HG02981 (cell line): ENCODE measurements at regions not wholly inside any gene's neighbourhood (a gene's known extent, or its start where the extent isn't known, plus 50 kb on each side); places are given as distances from the start of the nearest gene placed in this dataset.

Experiments used
- ATAC-seq: cut with Tn5 transposase; IDR thresholded peaks from one replicate; pipeline ENCODE4 v1.9.1; 2021; ENCODE audit warnings: mild to moderate bottlenecking, moderate library complexity; ENCODE audit not compliant: unreplicated experiment

DNA sequence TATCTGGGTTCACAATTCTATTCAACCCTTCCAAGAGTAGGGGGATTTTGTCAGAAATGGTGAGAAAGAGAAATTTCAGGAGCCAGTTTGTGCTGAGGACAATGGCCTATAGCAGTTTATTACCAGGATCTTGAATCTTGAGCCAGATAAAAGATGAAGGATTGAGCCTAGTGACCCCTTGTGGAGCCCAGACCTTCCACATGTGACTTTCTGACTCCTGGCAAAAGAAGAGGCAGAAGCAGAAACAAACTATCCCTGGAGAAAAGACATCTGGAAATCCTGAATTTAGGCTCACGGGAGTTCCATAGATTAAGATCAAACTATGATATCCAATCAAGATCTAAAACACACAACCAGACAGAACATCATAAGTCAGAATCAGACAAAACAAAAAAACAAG lies 60.9 kb upstream of the CHRM2 start:
- ATAC-seq = no peak

- ATAC-seq = no peak
Observed at GRCh38 chr7:136803028-136803427, 65.4 kb upstream of the CHRM2 start.

DNA sequence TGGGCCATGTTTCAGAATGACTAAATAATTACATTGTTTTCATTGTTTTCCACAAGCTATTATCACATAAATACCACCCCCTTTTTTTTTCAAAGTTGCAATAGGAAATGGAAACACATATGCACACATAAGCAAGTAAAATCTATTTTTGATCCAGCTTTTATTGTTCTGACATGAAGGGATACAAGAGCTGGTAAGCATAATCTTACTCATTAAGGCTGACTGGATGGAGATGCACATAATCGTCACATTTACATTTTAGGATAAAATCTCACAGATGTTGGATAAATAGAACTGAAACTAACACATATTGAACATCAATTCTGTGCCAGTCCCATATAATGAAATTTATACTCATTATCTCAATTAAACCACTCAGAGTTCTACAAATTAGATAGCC lies 84.5 kb upstream of the CHRM2 start:
- ATAC-seq = no peak

DNA sequence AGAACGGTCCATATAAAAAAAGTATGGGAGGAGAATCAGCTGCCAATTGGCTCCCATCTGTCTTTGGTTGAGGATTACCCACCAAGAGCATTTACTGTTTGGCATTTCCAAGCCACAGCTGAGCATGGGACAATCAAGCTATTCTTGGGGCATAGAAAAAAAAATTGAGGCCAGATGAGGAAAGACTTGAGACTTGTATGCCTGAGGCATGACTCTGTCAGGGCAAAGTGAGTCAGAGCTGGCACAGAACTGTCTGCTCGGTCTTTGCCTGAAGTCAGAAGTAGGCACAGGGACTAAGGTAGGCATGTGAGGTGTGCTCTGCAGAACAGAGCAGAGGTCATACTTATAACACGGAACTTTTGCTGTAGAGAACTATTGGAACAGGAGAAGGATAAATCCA lies 126.5 kb upstream of the CHRM2 start:
- no peak for ATAC-seq

- ATAC-seq = no peak
Observed at GRCh38 chr7:136728945-136729344, 139.5 kb upstream of the CHRM2 start.

- ATAC-seq = no peak
Observed at GRCh38 chr7:136726460-136726859, 142.0 kb upstream of the CHRM2 start.

DNA sequence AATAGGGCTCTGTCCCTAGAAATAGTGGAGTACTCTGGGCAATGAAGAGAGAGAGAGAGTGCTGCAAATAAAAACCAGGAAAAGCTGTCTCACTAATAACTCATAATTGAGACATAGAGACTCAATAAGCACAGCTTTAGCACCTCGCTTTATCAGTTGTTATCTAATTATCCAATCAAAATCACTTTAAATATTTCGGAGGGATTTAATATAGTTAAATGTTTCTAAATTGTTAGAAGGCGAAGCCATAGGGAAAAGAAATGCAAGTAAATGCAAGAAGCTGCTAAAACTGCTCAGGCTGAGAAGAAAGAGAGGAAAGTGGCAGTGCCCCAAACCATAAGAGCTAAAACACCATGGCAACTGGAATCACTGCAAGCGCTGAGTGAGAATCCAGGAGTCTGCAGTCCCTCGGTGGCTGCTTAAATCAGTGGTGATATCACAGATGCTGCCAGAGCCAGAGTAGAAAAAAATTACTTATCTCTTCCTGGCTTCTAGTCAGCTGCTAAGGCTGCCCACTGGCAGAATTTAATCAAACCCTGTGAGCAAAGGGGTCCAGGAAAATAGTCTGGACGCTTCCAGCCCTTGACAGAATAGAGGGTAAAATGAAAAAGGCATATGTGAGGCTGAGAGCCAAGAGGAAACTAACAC lies 150.4 kb upstream of the CHRM2 start:
- ATAC-seq = no peak

GRCh38 chr7:136714062-136714461 lies 154.4 kb upstream of the CHRM2 start:
- ATAC-seq = no peak

- ATAC-seq = no peak
Observed at GRCh38 chr7:136710751-136711150, 157.7 kb upstream of the CHRM2 start.

- no peak for ATAC-seq
Observed at GRCh38 chr7:136709876-136710275, 158.6 kb upstream of the CHRM2 start.

GRCh38 chr7:136702913-136703312 lies 165.5 kb upstream of the CHRM2 start:
- ATAC-seq = no peak

GRCh38 chr7:136698977-136699376 lies 169.5 kb upstream of the CHRM2 start:
- no peak for ATAC-seq

DNA sequence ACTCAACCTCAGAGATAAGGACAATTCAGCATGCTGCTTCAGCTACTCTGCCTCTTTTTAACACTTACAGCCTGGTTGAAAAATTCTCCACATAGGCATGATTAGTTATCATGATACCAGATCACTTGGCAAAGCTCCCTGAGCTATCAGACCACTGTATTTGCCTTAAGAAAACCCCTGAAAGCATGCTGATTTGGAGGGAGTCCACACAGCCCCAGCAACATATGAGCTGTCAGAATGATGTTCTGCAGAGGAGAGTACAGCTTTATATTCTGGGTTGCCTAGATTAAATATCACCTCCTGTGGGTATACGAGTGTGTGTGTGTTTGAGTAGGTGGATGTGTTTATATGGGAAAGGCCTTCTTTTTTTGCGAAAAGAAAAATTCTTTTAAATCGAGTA lies 170.2 kb upstream of the CHRM2 start:
- ATAC-seq = no peak

DNA sequence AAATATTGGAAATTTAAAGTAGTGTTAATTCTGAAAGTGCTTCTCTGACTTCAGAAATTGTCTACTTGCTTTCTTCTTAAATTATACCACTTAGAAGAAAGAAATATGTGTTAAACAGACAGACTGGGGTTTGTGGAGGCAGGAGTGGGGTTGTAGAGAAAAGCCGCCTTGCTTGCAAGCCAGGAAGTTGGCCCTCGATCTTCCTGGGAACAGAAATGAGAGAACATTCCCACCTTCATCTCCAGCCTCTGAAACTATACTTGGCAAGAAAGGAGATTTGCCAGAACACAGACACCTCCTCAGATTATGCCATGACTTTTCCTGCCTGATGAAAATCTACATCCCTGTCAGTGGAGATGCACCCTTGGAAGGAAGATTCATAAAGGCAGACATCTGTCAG lies 171.2 kb upstream of the CHRM2 start:
- no peak for ATAC-seq

DNA sequence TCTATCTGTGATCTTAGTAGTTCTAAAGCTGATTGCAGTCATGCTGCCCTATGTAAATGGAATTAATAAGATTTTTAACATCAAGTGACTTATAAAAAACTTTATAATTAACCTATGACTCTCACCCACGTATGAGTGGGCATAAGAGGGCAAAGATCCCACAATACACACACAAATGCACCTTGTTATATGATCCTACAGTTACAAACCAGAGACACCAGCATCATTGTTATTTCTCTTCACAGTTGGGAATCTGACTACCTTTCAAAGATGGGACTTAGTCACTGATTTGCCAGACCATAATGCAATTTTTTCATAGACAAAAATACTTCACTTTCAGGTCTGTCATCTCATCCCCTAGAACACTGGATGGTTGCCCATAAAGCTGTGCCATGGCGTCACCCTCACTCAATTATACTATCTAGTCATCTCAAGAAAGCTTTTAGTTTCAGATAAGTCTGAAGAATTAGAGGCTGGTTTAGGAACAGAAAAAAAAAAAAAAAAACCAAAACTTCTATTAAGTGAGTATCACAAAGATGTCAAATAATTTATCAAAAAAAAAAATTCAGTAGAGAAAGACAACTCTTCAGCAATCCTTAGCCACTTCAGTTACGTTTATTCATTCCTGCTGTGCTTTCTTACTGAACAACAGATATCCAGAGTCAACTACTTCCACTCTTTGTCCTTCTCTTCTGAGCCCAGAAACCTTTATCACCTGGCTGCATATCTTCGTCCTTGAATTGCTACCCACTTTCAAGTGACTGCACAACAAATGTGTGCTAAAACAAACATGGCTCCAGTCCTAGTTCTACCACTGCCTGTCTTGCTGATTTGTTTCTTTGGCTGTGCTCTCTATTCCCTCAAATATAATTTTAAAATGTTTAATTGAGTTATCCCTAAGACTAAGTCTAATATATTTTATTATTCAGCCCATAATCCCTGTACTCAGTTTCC lies 175.0 kb upstream of the CHRM2 start:
- peak; percentile 63 for ATAC-seq

DNA sequence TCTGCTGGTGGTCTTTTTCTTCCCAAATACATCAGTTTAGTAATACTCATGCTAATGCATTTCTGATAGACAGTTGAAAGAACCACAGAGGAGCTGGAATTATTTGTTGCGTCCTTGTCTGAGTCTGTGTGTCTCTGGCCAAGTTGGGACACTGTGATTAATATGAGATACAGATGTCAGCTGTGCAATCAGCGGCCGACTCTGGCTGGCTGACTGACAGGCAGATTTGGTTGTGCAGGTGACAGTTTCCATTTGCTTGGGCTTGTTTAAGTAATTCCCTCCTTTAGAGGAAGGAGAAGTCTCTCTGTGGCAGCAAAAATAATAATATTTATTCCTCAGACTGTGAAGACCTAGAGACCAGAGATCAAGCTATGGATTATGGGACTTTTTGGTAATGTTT lies 176.2 kb upstream of the CHRM2 start:
- no peak for ATAC-seq

DNA sequence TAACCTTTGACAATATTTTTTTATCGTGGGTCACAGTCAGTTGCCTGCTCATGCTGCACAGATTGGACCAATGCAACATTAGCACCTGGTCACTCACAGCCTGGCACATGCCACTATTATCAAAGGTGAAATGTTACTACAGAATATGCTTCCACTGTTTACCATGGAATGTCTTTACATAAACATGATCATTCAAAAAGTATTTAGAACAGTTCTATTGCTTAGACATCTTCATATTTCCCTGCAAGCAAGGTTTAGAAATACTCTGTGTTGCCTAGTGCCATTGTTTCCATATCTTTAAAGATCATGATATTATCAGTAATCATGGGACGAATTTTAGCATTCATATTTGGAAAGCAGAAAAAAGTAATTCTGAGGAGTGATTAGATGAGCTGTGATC lies 179.9 kb upstream of the CHRM2 start:
- ATAC-seq = no peak

DNA sequence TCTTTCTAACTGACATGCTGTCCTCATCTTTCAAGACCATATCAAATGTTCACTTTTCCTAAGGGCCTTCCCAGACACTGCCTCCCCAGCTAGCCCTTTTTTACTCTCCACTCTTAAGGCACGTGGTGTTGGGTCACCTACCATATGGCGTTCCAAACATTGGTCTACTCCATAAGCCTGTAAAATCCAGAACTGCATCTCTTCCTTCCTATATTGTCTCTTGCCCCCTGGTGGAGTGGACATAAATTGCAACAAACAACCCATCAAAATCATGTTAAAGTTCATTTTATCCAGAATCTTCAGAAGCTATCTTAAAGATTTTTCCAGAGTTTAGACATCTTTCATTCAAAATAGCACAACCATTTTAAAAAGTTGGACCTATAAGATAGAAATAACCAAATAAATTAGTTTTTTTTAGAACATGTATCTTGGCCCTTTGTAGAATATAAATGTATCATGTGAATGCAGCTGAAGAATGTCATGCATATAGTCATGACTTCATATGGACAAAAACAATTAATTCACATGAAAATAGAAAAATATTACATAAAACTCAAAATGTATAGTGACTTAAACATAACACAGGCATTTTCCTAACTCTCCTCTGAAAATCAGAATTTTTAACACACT lies 180.6 kb upstream of the CHRM2 start:
- ATAC-seq = peak; percentile 45

DNA sequence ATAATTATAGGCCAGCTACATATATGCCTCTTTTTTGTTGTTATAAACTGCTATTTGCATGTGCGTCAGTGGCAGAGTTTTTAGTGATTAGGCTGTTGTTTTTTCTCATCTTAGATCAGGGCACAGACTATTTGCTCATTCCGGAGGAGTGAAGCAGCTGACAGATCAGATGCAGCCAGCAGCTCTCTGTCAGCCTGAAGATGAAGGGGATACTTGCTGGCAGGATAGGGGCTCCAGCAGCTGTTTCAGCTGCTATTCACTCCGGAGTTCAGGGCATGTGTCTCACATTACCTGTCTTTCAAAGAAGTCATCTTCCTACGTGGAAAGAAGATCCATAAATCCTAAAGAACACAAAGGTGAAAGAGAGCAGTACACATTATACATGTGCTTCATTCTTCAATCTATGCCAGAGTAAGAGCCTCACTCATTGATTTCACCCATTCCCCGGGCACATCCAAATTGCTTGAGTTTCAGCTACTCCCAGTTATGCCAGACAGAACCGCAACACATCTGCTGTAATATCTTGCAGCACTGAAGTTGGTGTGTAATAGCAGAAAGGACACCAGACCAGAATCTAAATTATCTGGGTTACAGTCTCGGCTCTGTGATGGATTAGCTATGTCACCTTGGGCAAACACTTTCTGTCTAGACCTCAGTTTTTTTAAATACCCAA lies 182.8 kb upstream of the CHRM2 start:
- ATAC-seq = no peak

DNA sequence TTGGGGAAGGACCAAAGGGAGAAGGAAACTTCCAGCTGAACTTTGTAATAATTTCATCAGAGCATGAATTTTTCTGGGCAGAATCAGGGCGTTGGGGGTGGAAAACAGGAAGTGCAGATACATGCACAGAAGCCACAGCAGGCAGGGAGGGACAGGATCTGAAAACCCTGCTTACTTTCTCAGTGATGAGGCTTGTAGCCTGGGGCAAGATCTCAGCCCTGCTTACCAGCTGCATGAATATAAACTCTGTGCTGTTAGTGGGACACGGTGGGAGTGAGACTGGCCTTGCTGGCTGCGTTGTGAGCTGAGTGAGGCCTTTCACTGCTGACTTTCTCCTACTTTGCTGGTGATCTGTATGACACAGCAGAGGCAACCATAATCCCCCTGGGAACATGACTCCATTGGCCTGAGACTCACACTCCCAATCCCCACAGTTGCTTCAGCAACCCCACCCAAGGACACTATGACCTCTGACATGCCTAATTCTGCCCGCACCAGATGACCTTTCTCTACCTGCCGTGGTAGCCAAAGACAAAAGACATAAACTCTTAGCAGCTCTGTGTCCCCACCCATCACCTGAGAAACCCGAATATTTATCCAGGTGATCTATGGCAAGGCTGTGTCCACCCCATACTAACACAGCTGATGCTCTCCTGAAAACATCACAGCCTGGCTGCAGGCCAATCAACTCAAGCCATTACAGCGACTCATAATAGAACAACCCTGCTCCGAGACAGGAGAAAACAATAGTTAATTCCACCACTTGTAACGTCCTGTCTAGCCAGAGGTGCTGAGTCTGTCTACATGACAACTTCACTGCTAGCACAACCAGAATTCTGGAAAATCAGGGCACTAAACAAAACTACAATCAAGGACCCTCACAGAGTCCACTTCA lies 190.7 kb upstream of the CHRM2 start:
- ATAC-seq = peak; percentile 75
